Stimulated activated CD8-positive, alpha-beta memory T cell treated with anti-CD3 and anti-CD28 coated beads, Interleukin-15, amount 100 ng/mL, for 4 hours (primary cell): ENCODE measurements at regions not wholly inside any gene's neighbourhood (a gene's known extent, or its start where the extent isn't known, plus 50 kb on each side); places are given as distances from the start of the nearest gene placed in this dataset.
"Not testable (repeated sequence)": the region's sequence is repeated elsewhere in the genome, so short reads cannot be mapped to it uniquely, and the experiment has no call there.

Experiments
- DNase-seq, 2 donors: peaks; one replicate each; pipeline ENCODE4 v3.0.0-alpha.2; 2020; ENCODE audit warnings: low read depth in 2 of 2

GRCh38 chr9:62833323-62834200 is 1643.7 kb downstream of the SPATA31A7 start:
- DNase-seq, result not testable (repeated sequence)

GRCh38 chr9:62837254-62837911 is 1647.5 kb downstream of the SPATA31A7 start:
- not testable (repeated sequence) for DNase-seq

DNA sequence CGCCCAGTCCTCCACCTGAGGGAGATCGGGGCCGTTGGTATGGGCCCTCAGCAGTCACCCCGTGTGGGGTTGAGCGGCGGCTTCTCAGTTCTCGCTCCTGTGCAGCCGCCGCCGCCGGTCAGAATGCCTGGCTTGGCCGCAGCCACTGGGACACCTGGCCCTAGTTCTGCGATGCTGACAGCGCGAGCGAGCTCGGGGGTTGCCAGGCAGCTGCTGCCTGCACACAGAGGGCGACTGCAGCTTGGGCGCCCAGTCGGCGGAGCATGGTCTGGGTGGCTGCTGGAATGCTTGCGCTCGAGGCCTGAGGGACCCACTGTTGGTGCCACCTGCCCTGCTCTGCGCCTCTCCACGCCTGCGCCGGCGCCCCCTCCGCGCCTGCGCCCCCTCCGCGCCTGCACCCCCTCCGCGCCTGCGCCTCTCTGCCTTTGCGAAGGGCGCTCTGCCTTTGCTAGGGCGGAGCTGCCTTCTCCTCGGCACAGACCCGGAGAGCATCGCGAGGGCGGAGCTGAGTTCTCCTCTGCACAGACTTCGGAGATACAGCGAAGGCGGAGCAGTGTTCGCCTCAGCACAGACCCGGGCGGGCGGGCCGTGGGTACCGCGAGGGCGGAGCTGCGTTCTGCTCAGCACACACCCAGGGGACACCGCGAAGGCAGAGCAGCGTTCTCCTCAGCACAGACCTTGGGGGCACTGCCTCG is 1648.3 kb downstream of the SPATA31A7 start:
- DNase-seq, result peak; percentile 95 to 98

DNA sequence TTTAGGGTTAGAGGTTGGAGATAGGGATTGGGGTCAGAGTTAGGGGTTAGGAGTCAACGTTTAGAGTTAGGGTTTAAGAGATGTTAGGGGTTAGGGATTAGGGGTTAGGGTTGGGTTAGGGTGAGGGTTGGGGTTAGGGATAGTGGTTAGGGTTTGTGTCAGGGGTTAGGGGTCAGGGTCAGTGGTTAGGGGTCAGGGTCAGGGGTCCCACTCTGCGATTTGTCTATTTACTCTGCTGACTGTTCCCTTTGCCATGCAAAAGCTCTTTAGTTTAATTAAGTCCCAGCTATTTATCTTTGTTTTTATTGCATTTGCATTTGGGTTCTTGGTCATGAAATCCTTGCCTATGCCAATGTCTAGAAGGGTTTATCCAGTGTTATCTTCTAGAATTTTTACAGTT is 1649.3 kb downstream of the SPATA31A7 start:
- DNase-seq, result not testable (repeated sequence)

DNA sequence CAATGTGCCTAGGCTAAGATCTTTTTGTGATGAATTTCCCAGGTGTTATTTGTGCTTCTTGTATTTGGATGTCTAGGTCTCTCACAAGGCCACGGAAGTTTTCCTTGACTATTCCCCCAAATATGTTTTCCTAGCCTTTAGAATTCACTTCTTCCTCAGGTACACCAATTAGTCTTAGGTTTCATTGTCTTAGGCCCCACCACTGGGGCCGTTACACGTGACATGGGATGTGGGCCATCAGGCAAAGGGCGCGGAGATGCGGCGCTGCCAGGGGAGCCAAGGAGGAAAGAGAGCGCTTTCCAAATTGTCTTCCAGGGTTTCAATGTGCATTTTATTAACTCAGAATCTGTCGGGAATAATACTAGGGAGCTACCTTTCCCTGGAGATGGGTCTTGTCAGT is 1653.3 kb downstream of the SPATA31A7 start:
- not testable (repeated sequence) for DNase-seq

- not testable (repeated sequence) for DNase-seq
These were observed 1654.0 kb downstream of the SPATA31A7 start for GRCh38 chr9:62843706-62844290.

- not testable (repeated sequence) for DNase-seq
These were observed 1654.9 kb downstream of the SPATA31A7 start for GRCh38 chr9:62844681-62845185.

DNA sequence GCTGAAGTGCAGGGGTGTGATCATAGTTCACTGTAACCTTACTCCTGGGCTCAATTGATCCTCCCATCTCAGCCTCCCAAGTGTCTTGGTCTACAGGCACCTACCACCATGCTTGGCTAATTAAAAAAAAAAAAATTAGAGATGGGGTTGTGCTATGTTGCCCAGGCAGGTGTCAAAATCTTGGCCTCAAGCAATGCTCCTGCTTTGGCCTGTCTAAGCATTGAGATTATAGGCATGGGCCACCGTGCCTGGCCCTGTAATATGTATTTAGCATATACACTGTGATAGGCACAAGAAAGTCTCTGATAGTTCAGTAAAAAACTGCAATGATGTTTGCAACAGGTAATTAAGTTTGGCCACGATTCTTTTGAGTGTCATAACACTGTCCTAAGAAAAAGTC is 1658.4 kb downstream of the SPATA31A7 start:
- not testable (repeated sequence) for DNase-seq

- DNase-seq, result not testable (repeated sequence)
These were observed 1660.2 kb downstream of the SPATA31A7 start for GRCh38 chr9:62849991-62850390.

GRCh38 chr9:62857280-62857679 is 1667.4 kb downstream of the SPATA31A7 start:
- DNase-seq, result not testable (repeated sequence)

- DNase-seq, result not testable (repeated sequence)
These were observed 1668.4 kb downstream of the SPATA31A7 start for GRCh38 chr9:62858240-62858639.

DNA sequence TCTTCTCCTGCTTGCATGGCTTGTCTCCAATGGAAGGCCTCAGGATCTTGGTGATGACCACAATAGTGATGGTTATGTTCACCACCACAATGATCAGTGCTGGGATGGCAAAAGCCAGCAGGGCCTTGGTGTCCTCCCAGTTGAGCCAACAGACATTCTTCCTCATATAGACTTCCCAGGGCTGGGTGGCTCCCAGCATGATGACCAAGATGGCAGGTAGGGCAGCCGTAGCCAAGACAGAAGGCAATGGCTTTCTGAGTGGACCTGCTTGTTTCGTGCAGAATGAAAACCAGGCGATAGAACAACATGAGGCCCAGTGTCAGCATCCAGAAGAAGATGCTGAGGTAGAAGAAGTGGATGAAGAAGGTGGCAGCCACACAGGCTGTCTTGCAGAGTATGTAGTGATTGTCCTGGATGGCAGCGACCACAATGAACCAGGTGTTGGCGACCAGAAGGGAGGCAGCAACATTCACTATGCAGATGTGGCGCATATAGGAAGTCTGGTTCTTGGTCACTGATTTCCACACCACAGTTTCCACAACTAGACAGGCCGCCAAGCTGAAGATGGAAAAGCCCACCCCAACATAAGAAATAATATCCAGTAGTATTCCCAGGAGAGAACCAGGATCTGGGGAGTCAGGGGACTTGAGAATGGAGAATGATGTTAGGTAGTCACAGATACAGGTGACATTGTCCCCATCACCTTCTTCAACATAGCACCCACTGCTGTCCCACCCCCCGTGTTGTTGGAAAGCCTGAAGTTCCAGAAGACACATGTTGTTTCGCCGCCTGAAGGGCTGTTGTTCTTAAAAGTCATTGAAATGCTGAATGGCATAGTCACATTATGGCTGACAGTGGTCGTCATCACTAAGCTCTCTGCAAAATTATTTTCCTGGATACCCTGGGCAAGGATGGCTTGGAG is 1671.4 kb downstream of the SPATA31A7 start:
- not testable (repeated sequence) for DNase-seq

GRCh38 chr9:62862180-62862579 is 1672.3 kb downstream of the SPATA31A7 start:
- DNase-seq, result not testable (repeated sequence)

GRCh38 chr9:62863319-62863718 is 1673.5 kb downstream of the SPATA31A7 start:
- not testable (repeated sequence) for DNase-seq

GRCh38 chr9:62863867-62864266 is 1674.0 kb downstream of the SPATA31A7 start:
- DNase-seq, result not testable (repeated sequence)

GRCh38 chr9:62864481-62865469 is 1674.9 kb downstream of the SPATA31A7 start:
- not testable (repeated sequence) for DNase-seq

DNA sequence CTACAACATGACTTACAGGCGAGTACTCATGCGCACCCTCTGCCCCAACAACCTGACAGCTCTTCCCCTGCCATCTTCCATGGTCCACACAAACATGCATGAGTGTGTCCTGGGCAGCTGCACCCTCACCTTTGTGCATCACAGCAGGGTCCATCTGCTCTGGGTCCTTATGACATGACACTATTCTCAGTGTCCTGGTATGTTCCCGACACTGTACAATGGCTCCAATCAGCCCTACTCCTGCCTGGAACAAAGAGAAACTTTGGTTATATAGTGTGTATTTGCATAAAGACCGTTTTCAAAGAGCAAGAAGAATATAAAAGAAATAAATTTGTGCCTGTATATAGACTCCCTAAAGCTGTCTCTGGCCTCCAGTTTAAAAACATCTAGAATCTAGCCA is 1679.2 kb downstream of the SPATA31A7 start:
- not testable (repeated sequence) for DNase-seq

DNA sequence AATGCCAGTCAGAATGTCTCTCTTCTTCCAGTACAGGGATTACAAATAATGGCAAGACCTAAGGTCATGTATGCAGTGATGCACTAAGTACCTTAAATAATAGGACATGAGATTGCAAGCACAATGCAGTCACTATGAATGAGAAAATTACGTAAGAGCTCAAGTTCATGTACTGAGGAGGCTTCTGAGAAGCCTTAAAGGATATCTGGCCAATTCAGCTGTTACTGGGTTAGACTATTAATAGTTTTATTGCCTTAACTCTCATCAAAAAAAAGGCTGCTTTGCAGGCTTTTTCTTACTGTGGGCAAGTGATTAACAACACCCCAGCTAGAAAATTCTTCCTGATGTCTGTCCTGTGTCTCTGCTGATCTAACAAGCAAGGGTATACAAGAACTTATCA is 1681.9 kb downstream of the SPATA31A7 start:
- DNase-seq, result not testable (repeated sequence)

GRCh38 chr9:62874213-62874612 is 1684.4 kb downstream of the SPATA31A7 start:
- DNase-seq, result not testable (repeated sequence)
